GM12878 (cell line): ENCODE measurements at regions not wholly inside any gene's neighbourhood (a gene's known extent, or its start where the extent isn't known, plus 50 kb on each side); places are given as distances from the start of the nearest gene placed in this dataset.
A peak's percentile ranks its signal among the peaks of the same experiment; 100 is the strongest.

Experiments used
- ATAC-seq: fragments of 200-7000 bp; cut with Tn5 transposase; 3 replicates; pipeline ENCODE4 v1.9.1; 2020; ENCODE audit warnings: mild to moderate bottlenecking, moderate library complexity
- BruUV-seq: library from RNA; stranded (reverse); fragments of 400-500 nt; replicated peaks from 2 replicates; lab custom pipeline; 2021; lab: Mats Ljungman, UMichigan
- CTCF ChIA-PET: fragments of 300-600 bp; sonication (Branson Sonifier 250); formaldehyde crosslinking; extraction: SDS; loops from one replicate; lab custom pipeline; 2021; ENCODE audit warnings: inconsistent platforms; lab: Yijun Ruan, JAX
- POLR2A ChIA-PET: fragments of 350-600 bp; formaldehyde crosslinking; extraction: SDS; loops from one replicate; lab custom pipeline; 2021; ENCODE audit warnings: inconsistent platforms; lab: Charles Lee
- RAD21 ChIA-PET: fragments of 300-600 bp; sonication (Branson Sonifier 250); formaldehyde crosslinking; loops from one replicate; lab custom pipeline; 2023; ENCODE audit warnings: antibody characterized with exemption; ENCODE audit not compliant: unreplicated experiment; lab: Charles Lee
- SMC1A ChIA-PET: fragments of 300-600 bp; sonication (Branson Sonifier 250); formaldehyde crosslinking; loops from one replicate; lab custom pipeline; 2023; ENCODE audit not compliant: unreplicated experiment, uncharacterized antibody; lab: Charles Lee
- DNase-seq: peaks from one replicate; pipeline ENCODE4 v3.0.0-alpha.2; 2011; ENCODE audit warnings: low read depth, low spot score
- FAIRE-seq: peaks from 3 replicates; lab custom pipeline; 2011; peaks lifted over from hg19 to GRCh38; lab: Jason Lieb, UNC
- H2AFZ ChIP-seq: 2 replicates; pipeline ENCODE4 v1.6.0; 2011; ENCODE audit warnings: low read depth, low read length, control low read depth; ENCODE audit not compliant: control insufficient read depth
- H3K27ac ChIP-seq: 2 replicates; pipeline ENCODE4 v1.5.1; 2011; ENCODE audit warnings: control low read depth; ENCODE audit not compliant: control insufficient read depth, insufficient read depth
- H3K27me3 ChIP-seq, 2 experiments: replicated peaks in 1 of 2; 2 replicates each; pipeline versions ENCODE4 v1.6.0 to v1.6.1; 2011; ENCODE audit warnings: low read length in 1 of 2; ENCODE audit not compliant: control insufficient read depth in 2 of 2, insufficient read depth in 2 of 2
- H3K36me3 ChIP-seq, 2 experiments: 2 replicates each; pipeline ENCODE4 v1.5.1; 2011; ENCODE audit warnings: low read length in 1 of 2; ENCODE audit not compliant: control insufficient read depth in 2 of 2, insufficient read depth in 2 of 2
- H3K4me1 ChIP-seq: 2 replicates; pipeline ENCODE4 v1.6.1; 2011; ENCODE audit warnings: mild to moderate bottlenecking, low read length, moderate library complexity, mixed read lengths; ENCODE audit not compliant: control insufficient read depth, insufficient read depth
- H3K4me2 ChIP-seq: 2 replicates; pipeline ENCODE4 v1.6.0; 2011; ENCODE audit warnings: control low read depth; ENCODE audit not compliant: control insufficient read depth, insufficient read depth
- H3K4me3 ChIP-seq: fragments of 200-600 bp; sonication (generic); 2 replicates; pipeline ENCODE4 v1.5.1; 2016
- H3K79me2 ChIP-seq: 2 replicates; pipeline ENCODE4 v1.6.0; 2011; ENCODE audit warnings: low read length; ENCODE audit not compliant: control insufficient read depth, insufficient read depth
- H3K9ac ChIP-seq: 2 replicates; pipeline ENCODE4 v1.8.0; 2011; ENCODE audit warnings: low read length, control low read depth, mixed read lengths; ENCODE audit not compliant: control insufficient read depth, insufficient read depth
- H3K9me3 ChIP-seq: replicated peaks from 3 replicates; pipeline ENCODE4 v1.5.1; 2011; ENCODE audit warnings: mild to moderate bottlenecking, low read length; ENCODE audit not compliant: control insufficient read depth, insufficient read depth
- H4K20me1 ChIP-seq: 2 replicates; pipeline ENCODE4 v1.6.0; 2011; ENCODE audit not compliant: control insufficient read depth, insufficient read depth
- CTCF ChIP-seq, 3 experiments: IDR thresholded peaks in 2 of 3; conservative IDR thresholded peaks in 1 of 3; 2 replicates each; pipeline ENCODE4 v1.5.1; 2011; ENCODE audit warnings: low read depth in 3 of 3, low read length in 3 of 3, mild to moderate bottlenecking in 3 of 3, control low read depth in 2 of 3, moderate library complexity in 2 of 3, inconsistent platforms in 1 of 3, mixed read lengths in 1 of 3; ENCODE audit not compliant: control insufficient read depth in 2 of 3, insufficient read depth in 1 of 3; ENCODE audit errors: extremely low read depth in 1 of 3
- HDAC6 ChIP-seq: fragments of 200-600 bp; sonication (generic); IDR thresholded peaks from one replicate; pipeline ENCODE4 v1.8.0; 2017; ENCODE audit warnings: antibody characterized with exemption; ENCODE audit not compliant: unreplicated experiment
- MTA3 ChIP-seq: IDR thresholded peaks from 2 replicates; pipeline ENCODE4 v1.6.1; 2012; ENCODE audit warnings: low read length, inconsistent platforms, borderline replicate concordance
- PAX5 ChIP-seq: IDR thresholded peaks from 2 replicates; pipeline ENCODE4 v1.6.1; 2011; ENCODE audit warnings: low read depth, low read length, borderline replicate concordance
- RAD21 ChIP-seq: IDR thresholded peaks from 2 replicates; pipeline ENCODE4 v1.6.1; 2011; ENCODE audit warnings: mild to moderate bottlenecking, low read depth, low read length, moderate library complexity; ENCODE audit not compliant: insufficient read depth
- SMC3 ChIP-seq: IDR thresholded peaks from 2 replicates; pipeline ENCODE4 v1.6.1; 2011; ENCODE audit warnings: low read length, improper control_type of control experiment, borderline replicate concordance
- WGBS: methylation state at CpG from one replicate; pipeline ENCODE4 v1.1.6; 2016; ENCODE audit warnings: low lambda C conversion rate; ENCODE audit not compliant: insufficient replicate concordance, insufficient coverage; ENCODE audit errors: missing lambda C conversion rate; 5-methylcytosine and 5-hydroxymethylcytosine counted together
- in situ Hi-C: fragments of 300-500 bp; cut with MboI; formaldehyde crosslinking; loops from 9 replicates; pipeline ENCODE4 v1.14.3; 2018; ENCODE audit warnings: mixed read lengths
- intact Hi-C: fragments of 100-400 bp; cut with micrococcal nuclease; formaldehyde crosslinking; loops from one replicate; pipeline ENCODE4 v1.14.2; 2022; ENCODE audit not compliant: unreplicated experiment
- TF ChIP-seq, protein P1 (sequence below): IDR thresholded peaks from 2 replicates; pipeline ENCODE4 v1.6.1; 2011; ENCODE audit warnings: borderline replicate concordance, low read depth, mild to moderate bottlenecking, moderate library complexity, mixed read lengths, low read length; ENCODE audit not compliant: insufficient read depth; ENCODE audit errors: extremely low read length
- TF ChIP-seq, protein P2 (sequence below): IDR thresholded peaks from 2 replicates; pipeline ENCODE4 v1.6.1; 2011; ENCODE audit warnings: borderline replicate concordance, low read depth, mild to moderate bottlenecking, moderate library complexity, low read length; ENCODE audit not compliant: insufficient read depth, poor library complexity, severe bottlenecking
- TF ChIP-seq, protein P3 (sequence below): IDR thresholded peaks from 2 replicates; pipeline ENCODE4 v1.6.1; 2012; ENCODE audit warnings: mild to moderate bottlenecking, low read depth, low read length

GRCh38 chr18:47399475-47399874, 148.0 kb upstream of the SKOR2 start (continued):
- TF ChIP-seq, protein P1, sequence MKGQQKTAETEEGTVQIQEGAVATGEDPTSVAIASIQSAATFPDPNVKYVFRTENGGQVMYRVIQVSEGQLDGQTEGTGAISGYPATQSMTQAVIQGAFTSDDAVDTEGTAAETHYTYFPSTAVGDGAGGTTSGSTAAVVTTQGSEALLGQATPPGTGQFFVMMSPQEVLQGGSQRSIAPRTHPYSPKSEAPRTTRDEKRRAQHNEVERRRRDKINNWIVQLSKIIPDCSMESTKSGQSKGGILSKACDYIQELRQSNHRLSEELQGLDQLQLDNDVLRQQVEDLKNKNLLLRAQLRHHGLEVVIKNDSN: no peak
- TF ChIP-seq, protein P2, sequence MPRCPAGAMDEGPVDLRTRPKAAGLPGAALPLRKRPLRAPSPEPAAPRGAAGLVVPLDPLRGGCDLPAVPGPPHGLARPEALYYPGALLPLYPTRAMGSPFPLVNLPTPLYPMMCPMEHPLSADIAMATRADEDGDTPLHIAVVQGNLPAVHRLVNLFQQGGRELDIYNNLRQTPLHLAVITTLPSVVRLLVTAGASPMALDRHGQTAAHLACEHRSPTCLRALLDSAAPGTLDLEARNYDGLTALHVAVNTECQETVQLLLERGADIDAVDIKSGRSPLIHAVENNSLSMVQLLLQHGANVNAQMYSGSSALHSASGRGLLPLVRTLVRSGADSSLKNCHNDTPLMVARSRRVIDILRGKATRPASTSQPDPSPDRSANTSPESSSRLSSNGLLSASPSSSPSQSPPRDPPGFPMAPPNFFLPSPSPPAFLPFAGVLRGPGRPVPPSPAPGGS: no peak
- TF ChIP-seq MTA3: no peak
- TF ChIP-seq PAX5: no peak

DNA sequence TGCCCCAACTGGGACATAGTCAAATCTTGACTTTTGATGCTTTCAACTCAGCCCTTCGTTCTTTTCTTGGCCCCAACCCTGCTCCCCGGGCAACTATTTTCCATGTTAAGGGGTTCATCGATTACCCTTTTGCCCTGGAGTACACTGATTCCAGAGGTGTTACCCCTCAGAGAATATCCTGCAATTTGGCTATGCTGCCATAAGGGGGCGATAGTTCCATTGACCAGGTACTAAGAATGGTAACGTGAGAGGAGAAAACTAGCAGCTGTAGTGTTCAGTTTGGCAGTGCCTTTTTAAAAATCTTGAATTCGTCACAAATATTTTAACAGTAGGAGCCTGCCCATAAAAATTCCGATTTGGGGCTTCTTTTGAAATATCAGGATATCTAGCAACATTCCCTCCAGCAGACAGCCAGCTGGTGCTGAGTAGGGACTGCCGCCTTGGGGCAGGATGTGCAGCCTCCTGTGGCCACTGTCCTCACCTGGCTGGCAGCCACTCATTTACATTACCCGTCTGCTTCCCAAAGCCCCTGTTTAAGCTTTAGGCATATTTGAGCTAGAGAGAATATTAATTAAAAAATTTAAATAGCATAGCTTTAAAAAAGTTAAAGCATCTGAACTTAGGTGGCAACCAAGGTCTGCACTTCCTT, 146.3 kb upstream of the SKOR2 start:
- CTCF ChIA-PET: interaction anchor here (1.4 to 2.2 kb wide), 2 partner anchors 8 to 14 kb away, joined by 3 to 5 read pairs; no protein-coding TSS in a partner anchor
- intact Hi-C loops: no loop called here
- POLR2A ChIA-PET: no interaction called here

More for the DNA sequence above, 146.3 kb upstream of the SKOR2 start:
- H4K20me1 ChIP-seq: no peaks in the 10 kb centered on the region; the same call in 1 of the 2 replicates
- H3K36me3 ChIP-seq: no peaks in the 10 kb centered on the region
- peak; percentile 76 for FAIRE-seq
- H3K9me3 ChIP-seq: no peaks in the 10 kb centered on the region; the same call in 2 of the 3 replicates
- H3K4me3 ChIP-seq: no peak overlapping the region
- H2AFZ ChIP-seq: no peak overlapping the region
- no peak overlapping the region for H3K27ac ChIP-seq
- WGBS: 20% methylated on average over 9 of the region's 9 CpGs
- TF ChIP-seq RAD21 (peak; percentile 43; the same call in 1 of the 2 replicates), SMC3 (no peak), CTCF (IDR thresholded peaks at IDR 0.05 in 2 of 3, conservative IDR thresholded peaks at IDR 0.05 in 1 of 3; ENCODE audit: control insufficient read depth in 2 of 3, extremely low read depth in 1 of 3, insufficient read depth in 1 of 3, low read depth in 3 of 3, low read length in 3 of 3) (peak; percentile 9 to 69 (median 36); a peak in 3 of 6 replicates), HDAC6 (no peak)
- TF ChIP-seq, protein P1: no peak
- TF ChIP-seq, protein P3, sequence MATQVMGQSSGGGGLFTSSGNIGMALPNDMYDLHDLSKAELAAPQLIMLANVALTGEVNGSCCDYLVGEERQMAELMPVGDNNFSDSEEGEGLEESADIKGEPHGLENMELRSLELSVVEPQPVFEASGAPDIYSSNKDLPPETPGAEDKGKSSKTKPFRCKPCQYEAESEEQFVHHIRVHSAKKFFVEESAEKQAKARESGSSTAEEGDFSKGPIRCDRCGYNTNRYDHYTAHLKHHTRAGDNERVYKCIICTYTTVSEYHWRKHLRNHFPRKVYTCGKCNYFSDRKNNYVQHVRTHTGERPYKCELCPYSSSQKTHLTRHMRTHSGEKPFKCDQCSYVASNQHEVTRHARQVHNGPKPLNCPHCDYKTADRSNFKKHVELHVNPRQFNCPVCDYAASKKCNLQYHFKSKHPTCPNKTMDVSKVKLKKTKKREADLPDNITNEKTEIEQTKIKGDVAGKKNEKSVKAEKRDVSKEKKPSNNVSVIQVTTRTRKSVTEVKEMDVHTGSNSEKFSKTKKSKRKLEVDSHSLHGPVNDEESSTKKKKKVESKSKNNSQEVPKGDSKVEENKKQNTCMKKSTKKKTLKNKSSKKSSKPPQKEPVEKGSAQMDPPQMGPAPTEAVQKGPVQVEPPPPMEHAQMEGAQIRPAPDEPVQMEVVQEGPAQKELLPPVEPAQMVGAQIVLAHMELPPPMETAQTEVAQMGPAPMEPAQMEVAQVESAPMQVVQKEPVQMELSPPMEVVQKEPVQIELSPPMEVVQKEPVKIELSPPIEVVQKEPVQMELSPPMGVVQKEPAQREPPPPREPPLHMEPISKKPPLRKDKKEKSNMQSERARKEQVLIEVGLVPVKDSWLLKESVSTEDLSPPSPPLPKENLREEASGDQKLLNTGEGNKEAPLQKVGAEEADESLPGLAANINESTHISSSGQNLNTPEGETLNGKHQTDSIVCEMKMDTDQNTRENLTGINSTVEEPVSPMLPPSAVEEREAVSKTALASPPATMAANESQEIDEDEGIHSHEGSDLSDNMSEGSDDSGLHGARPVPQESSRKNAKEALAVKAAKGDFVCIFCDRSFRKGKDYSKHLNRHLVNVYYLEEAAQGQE: no peak
- H3K9ac ChIP-seq: no peak overlapping the region
- 0 out of 3 replicates have a peak, but pooled peaks have one; percentile 44 for ATAC-seq
- DNase-seq: no peak
- no peaks in the 10 kb centered on the region for H3K27me3 ChIP-seq
- SMC1A ChIA-PET: no interaction called here
- BruUV-seq: no TSS peak
- H3K79me2 ChIP-seq: no peaks in the 10 kb centered on the region
- in situ Hi-C loops: loop anchor here (5.0 kb wide), 1 partner anchor 345 kb away; no protein-coding TSS in a partner anchor
- no peaks in the 10 kb centered on the region for H3K4me1 ChIP-seq
- H3K4me2 ChIP-seq: no peak overlapping the region
- RAD21 ChIA-PET: interaction anchor here (1.2 kb wide), 1 partner anchor 351 kb away, joined by 3 read pairs; no protein-coding TSS in a partner anchor
